HEK293 (cell line): ENCODE measurements at regions not wholly inside any gene's neighbourhood (a gene's known extent, or its start where the extent isn't known, plus 50 kb on each side); places are given as distances from the start of the nearest gene placed in this dataset.

Experiments used
- ZNF433 ChIP-seq: fragments of 450-650 bp; formaldehyde crosslinking; IDR thresholded peaks from 2 replicates; pipeline ENCODE4 v1.5.1; 2016; ENCODE audit warnings: missing biosample characterization, missing genetic modification characterization, low read depth
- ZNF600 ChIP-seq: fragments of 450-650 bp; formaldehyde crosslinking; IDR thresholded peaks from 2 replicates; pipeline ENCODE4 v1.5.1; 2016; ENCODE audit warnings: missing biosample characterization, missing genetic modification characterization
- ZNF792 ChIP-seq: fragments of 450-650 bp; formaldehyde crosslinking; IDR thresholded peaks from 2 replicates; pipeline ENCODE4 v1.5.1; 2016; ENCODE audit warnings: missing biosample characterization, missing genetic modification characterization

GRCh38 chr12:91951571-91951970 lies 194.1 kb downstream of the BTG1 start:
- TF ChIP-seq ZNF433 (tag by site-specific recombination), result no peak
- no peak for TF ChIP-seq ZNF792 (tag by site-specific recombination)
- TF ChIP-seq ZNF600, result no peak
